AG04450 (cell line): ENCODE measurements at regions not wholly inside any gene's neighbourhood (a gene's known extent, or its start where the extent isn't known, plus 50 kb on each side); places are given as distances from the start of the nearest gene placed in this dataset.
"Not testable (repeated sequence)": the region's sequence is repeated elsewhere in the genome, so short reads cannot be mapped to it uniquely, and the experiment has no call there.

Experiments used
- CTCF ChIA-PET: fragments of 300-600, 350-600 bp; formaldehyde crosslinking; extraction: SDS; loops from one replicate; lab custom pipeline; 2022; ENCODE audit warnings: antibody characterized with exemption, inconsistent platforms; lab: Charles Lee
- POLR2A ChIA-PET: fragments of 350-600 bp; formaldehyde crosslinking; extraction: SDS; loops from one replicate; lab custom pipeline; 2021; ENCODE audit warnings: antibody characterized with exemption, inconsistent platforms; lab: Yijun Ruan, JAX
- DNase-seq: peaks from one replicate; pipeline ENCODE4 v3.0.0-alpha.2; 2011; ENCODE audit warnings: low read depth, low spot score
- H3K27ac ChIP-seq: one replicate; pipeline ENCODE4 v1.5.1; 2012; ENCODE audit warnings: low read depth, low read length, control low read depth
- H3K27me3 ChIP-seq: one replicate; pipeline ENCODE4 v1.6.0; 2012; ENCODE audit warnings: low read length; ENCODE audit not compliant: control insufficient read depth, insufficient read depth
- H3K4me3 ChIP-seq: 2 replicates; pipeline ENCODE4 v1.5.1; 2011; ENCODE audit warnings: mild to moderate bottlenecking, low read depth, low read length, control low read depth
- H3K9me3 ChIP-seq: 2 replicates; pipeline ENCODE4 v1.5.1; 2012; ENCODE audit warnings: low read length; ENCODE audit not compliant: control insufficient read depth, insufficient read depth
- TF ChIP-seq, protein P1 (sequence below): IDR thresholded peaks from 2 replicates; pipeline ENCODE4 v1.5.1; 2011; ENCODE audit warnings: low read depth, low read length, control low read depth, inconsistent platforms

DNA sequence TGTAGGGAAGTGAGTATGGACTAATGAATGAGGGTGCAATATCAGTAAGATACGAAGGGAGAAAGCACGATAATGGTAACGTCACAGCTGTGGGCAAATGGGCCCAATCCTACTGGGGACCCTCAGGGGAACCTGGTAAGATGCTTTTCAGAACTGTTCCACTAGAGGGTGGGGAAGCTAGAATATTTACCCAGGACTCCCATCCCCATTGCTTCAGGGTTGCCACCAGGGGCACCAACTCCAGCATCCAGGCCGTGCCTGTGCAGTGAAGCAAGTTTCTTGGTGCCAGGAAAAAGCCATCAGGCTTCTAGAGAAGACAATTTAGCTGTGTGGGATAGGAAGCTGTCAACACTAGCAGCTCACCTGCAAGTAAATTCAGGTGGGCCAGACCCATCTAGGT lies 409.3 kb downstream of the AGTPBP1 start:
- ChIA-PET CTCF (no interaction called here), POLR2A (no interaction called here)
- TF ChIP-seq, protein P1, sequence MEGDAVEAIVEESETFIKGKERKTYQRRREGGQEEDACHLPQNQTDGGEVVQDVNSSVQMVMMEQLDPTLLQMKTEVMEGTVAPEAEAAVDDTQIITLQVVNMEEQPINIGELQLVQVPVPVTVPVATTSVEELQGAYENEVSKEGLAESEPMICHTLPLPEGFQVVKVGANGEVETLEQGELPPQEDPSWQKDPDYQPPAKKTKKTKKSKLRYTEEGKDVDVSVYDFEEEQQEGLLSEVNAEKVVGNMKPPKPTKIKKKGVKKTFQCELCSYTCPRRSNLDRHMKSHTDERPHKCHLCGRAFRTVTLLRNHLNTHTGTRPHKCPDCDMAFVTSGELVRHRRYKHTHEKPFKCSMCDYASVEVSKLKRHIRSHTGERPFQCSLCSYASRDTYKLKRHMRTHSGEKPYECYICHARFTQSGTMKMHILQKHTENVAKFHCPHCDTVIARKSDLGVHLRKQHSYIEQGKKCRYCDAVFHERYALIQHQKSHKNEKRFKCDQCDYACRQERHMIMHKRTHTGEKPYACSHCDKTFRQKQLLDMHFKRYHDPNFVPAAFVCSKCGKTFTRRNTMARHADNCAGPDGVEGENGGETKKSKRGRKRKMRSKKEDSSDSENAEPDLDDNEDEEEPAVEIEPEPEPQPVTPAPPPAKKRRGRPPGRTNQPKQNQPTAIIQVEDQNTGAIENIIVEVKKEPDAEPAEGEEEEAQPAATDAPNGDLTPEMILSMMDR = no peak
- Histone ChIP-seq H3K27me3 (no peaks in the 10 kb centered on the region), H3K27ac (no peak overlapping the region), H3K9me3 (peaks cover 8% of the 10 kb centered on the region; the same call in 1 of the 2 replicates), H3K4me3 (no peak overlapping the region)
- DNase-seq = no peak

DNA sequence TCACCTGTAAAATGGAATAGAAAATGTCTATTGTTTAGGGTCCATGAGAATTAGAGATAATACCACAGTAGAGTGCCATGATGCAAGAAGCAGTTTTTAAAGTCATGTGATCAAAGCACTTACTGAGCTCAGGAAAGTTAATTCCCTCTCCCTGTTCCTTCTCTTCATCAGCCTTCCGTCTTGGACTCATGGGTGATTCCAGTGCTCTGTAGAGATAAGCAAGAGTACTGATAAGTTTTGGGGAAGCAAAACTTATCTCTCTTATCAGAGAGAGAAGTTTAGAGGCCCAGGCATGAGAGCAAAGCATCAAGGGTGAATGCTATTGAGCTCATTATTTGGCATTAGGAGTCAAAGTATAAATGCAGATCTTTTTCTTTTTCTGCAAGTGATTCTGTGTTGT lies 410.1 kb downstream of the AGTPBP1 start:
- TF ChIP-seq, protein P1 = no peak
- no peaks in the 10 kb centered on the region for H3K27me3 ChIP-seq
- CTCF ChIA-PET = no interaction called here
- POLR2A ChIA-PET = no interaction called here
- peaks cover 8% of the 10 kb centered on the region; the same call in 1 of the 2 replicates for H3K9me3 ChIP-seq
- no peak for DNase-seq
- no peak overlapping the region for H3K4me3 ChIP-seq
- no peak overlapping the region for H3K27ac ChIP-seq

DNA sequence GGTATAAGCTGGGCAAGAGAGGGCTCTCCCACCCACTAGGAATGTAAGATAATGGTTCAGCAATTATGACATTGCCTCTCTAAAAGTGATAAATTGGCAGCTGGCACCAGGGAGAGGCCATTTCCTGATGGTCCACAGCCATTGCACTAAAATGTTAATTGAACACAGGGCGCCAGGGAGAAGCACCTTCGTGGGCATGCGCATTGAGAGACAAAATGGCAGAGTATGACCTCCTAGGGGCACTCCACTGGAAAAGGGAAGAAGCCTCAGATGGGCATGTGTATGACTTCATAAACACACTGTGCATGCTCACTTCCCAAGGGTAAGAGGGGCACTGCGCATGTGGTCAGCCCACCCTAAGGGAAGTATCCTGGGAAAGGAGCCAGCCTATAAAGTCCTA lies 419.2 kb downstream of the AGTPBP1 start:
- POLR2A ChIA-PET = no interaction called here
- TF ChIP-seq, protein P1 = no peak
- peaks cover 31% of the 10 kb centered on the region for H3K9me3 ChIP-seq

GRCh38 chr9:85321561-85321960 lies 420.2 kb downstream of the AGTPBP1 start:
- Histone ChIP-seq H3K27me3 (no peaks in the 10 kb centered on the region), H3K4me3 (no peak overlapping the region), H3K9me3 (peaks cover 31% of the 10 kb centered on the region), H3K27ac (no peak overlapping the region)
- CTCF ChIA-PET = no interaction called here
- DNase-seq = no peak
- POLR2A ChIA-PET = no interaction called here
- TF ChIP-seq, protein P1 = no peak

More for the DNA sequence above, 419.2 kb downstream of the AGTPBP1 start:
- no peak for DNase-seq
- CTCF ChIA-PET = no interaction called here
- H3K27ac ChIP-seq = no peak overlapping the region
- H3K27me3 ChIP-seq = no peaks in the 10 kb centered on the region
- H3K4me3 ChIP-seq = no peak overlapping the region

DNA sequence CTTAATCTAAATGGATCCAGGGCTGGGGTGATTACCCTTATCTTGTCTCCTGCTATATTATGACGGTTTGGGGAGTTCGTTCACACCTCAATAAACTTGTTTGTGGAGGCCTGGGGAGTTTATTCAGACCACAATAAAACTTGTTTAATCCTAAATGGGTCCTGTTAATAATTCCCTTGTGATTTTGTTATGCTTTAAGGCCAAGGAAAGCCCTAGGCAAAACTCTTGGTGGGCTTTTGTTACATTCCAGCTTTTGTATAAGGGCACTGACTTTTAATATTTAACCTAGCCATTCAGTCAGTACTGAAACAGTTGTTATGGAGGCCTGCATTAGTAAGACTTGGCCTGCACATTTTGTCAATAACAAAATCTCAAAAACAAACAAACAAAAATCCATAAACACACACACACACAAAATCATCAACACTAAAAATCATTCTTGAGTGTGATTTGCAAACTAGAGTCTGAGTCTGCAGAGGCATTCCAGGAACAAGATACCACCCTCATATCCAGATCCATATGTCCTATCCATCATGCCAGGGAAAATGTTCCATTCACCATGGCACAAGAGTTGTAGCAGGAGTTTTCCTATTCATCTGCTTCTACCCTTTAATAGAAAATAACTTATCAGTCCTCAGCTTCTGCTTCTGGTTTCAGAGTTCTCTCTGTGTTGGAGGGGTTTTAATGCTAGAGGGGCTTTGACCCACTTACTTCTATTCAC lies 421.7 kb downstream of the AGTPBP1 start:
- POLR2A ChIA-PET = no interaction called here
- DNase-seq = no peak
- Histone ChIP-seq H3K27ac (no peak overlapping the region), H3K4me3 (no peak overlapping the region), H3K9me3 (peaks cover 31% of the 10 kb centered on the region), H3K27me3 (no peaks in the 10 kb centered on the region)
- CTCF ChIA-PET = no interaction called here
- TF ChIP-seq, protein P1 = no peak

- POLR2A ChIA-PET, CTCF ChIA-PET, H3K27me3 ChIP-seq, H3K27ac ChIP-seq, DNase-seq, H3K4me3 ChIP-seq: not testable (repeated sequence)
- H3K9me3 ChIP-seq = peaks cover 13% of the 10 kb centered on the region
Observed at GRCh38 chr9:85315535-85315934, 426.2 kb downstream of the AGTPBP1 start.
